GM12878 (cell line): ENCODE measurements at regions not wholly inside any gene's neighbourhood (a gene's known extent, or its start where the extent isn't known, plus 50 kb on each side); places are given as distances from the start of the nearest gene placed in this dataset.

Source experiments
- EGR1 ChIP-seq, 2 experiments: IDR thresholded peaks; 1 replicate in 1 of 2; 2 replicates in 1 of 2; pipeline ENCODE4 v1.6.1; 2011 to 2012; ENCODE audit warnings: low read depth in 2 of 2, low read length in 2 of 2, borderline replicate concordance in 1 of 2, mild to moderate bottlenecking in 1 of 2, moderate library complexity in 1 of 2
- RCOR1 ChIP-seq: conservative IDR thresholded peaks from 2 replicates; pipeline ENCODE4 v1.6.1; 2012; ENCODE audit warnings: low read depth, low read length, improper control_type of control experiment

DNA sequence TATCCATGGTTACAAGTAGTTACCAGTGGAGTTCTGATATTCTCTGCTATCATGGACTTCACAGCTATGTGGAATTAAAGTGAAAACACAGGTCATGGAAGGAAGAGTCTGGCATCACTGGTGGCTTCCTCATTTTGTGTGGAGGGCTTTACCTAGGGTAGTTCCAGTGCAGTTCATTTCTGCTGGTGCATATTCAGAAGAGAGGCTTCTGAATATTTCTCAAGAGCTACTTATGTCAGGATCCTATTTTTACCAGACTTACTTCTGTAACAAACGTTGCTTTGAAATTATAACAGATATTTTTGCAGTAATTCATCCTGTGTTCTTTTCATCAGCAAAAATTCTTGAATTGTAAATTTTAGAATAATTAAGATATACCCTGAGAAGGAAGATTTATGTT lies 236.5 kb upstream of the NPSR1 start:
- TF ChIP-seq RCOR1 (no peak), EGR1 (IDR thresholded peaks at IDR 0.05; ENCODE audit: borderline replicate concordance in 1 of 2, low read depth in 2 of 2, low read length in 2 of 2) (no peak)
